HG03280 (cell line): ENCODE measurements at regions not wholly inside any gene's neighbourhood (a gene's known extent, or its start where the extent isn't known, plus 50 kb on each side); places are given as distances from the start of the nearest gene placed in this dataset.
"Not testable (repeated sequence)": the region's sequence is repeated elsewhere in the genome, so short reads cannot be mapped to it uniquely, and the experiment has no call there.

Source experiments
- ATAC-seq: cut with Tn5 transposase; IDR thresholded peaks from one replicate; pipeline ENCODE4 v1.9.1; 2021; ENCODE audit warnings: mild to moderate bottlenecking, moderate library complexity; ENCODE audit not compliant: unreplicated experiment

DNA sequence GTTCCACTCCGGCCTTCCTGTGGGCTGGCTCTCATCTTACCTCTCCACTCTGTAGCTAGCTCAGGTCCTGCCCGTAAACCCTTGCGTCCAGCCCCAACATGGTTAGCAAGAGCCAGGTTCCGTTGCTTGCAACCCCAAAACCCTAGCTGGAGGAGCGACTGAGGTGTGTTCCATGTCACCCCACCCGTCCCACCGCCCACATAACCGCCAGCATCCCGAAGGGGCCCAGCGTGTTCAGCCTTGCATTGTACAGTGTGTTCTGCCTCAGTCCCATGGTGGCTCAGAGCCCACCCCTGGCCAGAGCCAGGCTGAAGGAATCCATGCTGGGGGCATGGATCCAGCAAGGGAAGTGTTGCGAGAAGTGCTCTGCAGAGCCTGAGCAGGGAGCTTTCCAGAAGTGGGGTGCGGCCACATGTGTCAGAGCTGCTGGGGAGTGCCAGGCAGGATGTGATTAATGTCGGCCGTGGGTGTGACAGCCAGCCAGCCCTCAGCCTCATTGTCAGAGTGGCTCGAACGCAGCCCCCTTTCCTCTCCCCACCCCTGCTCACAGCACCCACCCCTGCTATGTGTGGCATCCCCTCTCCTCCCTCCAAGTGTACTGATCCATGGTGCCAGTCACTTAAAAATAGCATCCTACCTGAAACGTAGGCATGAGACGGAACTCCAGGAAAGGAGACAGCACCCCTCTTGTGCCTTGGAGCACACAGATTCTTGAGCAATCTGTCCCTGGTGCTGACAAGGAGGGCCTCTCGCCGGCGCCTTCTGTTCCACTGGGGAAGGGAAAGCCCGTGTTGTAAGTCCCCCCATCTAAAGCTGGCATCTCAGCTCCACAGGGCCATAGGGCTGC lies 158.9 kb downstream of the OR4M2 start:
- not testable (repeated sequence) for ATAC-seq

DNA sequence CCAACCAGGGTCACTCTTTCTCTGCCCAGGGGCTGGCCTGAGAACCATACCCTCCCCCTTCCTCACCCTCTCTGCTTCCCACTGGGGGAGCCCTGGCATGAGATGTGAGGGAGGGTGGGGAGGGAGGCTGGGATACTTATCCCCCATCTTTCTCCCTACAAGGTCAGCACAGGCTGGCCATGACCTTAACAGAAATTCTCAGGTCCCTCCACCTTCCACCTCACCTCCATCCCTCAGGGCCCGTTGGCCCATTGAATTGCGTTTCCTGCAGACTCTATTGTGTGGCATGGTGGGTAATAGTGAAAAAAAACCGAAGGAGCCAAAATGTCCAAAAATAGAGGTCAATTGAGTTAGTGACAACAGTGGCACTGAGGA lies 159.5 kb downstream of the OR4M2 start:
- ATAC-seq = no peak

DNA sequence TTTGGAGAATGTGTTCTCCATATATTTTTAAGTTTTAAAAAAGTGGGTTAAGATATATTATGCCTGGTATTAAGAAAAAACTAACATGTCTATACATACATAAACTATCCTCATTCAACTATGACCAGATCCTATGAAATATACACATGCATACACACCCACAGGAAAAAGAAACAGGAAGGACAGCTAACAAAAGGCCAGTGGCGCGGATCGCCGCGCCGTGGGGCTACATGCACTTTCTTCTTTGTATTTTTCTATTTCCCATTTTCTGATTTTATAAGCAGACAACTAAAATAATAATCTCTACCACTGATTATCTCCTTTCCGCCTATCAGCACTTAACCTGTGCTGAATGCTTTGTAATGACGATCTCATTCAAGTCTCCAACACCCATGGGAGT lies 160.1 kb downstream of the OR4M2 start:
- ATAC-seq = no peak

DNA sequence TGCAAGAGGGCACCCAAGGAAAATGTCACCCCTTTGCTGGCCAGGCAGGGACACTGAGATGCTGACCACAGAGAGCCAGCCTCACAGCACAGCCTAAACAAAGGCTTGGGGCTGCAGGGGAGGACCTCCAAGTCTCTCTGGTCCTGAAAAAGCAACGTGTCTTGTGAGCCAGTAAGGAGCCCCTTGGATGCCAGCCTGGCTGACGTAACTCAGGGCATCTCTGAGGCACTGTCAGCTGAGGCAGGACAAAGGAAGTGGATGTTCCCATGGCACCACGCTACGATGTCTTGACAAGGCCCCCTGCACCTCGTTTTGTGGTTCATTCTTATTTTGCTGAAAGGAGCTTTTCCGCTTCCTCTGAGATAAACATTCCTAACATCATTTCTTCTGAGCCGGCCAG lies 160.7 kb downstream of the OR4M2 start:
- no peak for ATAC-seq

DNA sequence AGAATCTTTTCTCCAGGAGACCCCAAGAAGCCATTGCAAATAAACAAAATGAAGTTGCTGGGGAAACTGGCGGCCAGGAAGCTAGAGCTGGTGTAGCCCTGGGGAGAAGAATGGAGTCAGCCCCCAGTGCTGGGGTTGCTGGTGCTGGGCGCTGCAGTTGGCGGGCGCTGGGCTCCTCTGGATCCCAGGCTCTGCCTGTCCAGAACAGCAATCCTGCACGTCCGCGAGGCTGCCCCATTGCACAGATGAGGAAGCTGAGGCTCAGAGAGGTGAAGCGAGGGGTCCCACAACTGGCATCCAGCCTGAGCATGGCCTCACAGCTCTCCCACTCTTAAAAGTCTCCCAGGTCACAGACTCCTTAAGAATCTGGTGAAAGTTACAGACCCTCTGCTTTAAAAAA lies 161.1 kb downstream of the OR4M2 start:
- ATAC-seq = no peak

DNA sequence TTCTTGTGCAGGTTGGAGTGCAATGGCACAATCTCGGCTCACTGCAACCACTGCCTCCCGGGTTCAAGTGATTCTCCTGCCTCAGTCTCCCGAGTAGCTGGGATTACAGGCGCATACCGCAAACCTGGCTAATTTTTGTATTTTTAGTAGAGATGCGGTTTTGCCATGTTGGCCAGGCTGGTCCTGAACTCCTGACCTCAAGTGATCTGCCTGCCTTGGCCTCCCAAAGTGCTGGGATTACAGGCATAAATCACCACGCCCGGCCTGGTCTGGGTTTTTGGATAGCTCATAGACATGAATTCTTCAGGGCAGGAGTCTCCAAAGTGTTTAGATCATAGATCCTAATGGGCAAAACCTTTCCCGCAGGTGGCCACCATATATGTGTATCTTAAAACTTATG lies 162.0 kb downstream of the OR4M2 start:
- not testable (repeated sequence) for ATAC-seq

DNA sequence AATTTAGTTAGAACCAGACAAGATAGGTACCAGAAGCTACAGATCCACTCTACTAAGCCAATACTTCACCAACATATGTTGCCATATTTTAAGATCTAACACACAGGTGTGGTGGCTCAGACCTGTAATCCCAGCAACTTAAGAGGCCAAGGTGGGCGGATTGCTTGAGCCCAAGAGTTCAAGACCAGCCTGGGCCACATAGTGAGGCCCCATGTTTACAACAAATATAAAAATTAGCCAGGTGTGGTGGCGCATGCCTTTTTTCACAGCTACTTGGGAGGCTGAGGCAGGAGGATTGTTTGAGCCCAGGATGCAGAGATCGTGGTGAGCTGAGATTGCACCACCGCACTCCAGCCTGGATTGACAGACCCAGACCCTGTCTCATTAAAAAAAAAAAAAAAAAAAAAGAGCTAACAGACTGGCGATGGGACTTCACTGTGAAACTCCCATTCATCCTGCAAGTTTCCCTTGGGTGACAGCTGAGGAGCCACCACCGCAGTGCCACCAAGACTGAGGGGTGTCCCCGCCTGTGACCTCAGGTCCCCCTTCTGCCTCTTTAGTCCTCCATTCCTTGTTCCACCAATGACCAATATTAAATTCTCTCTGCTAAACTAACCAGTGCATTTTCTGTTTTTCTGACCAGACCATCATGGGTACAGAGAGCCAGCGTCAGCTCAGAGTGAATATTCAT lies 163.3 kb downstream of the OR4M2 start:
- no peak for ATAC-seq

DNA sequence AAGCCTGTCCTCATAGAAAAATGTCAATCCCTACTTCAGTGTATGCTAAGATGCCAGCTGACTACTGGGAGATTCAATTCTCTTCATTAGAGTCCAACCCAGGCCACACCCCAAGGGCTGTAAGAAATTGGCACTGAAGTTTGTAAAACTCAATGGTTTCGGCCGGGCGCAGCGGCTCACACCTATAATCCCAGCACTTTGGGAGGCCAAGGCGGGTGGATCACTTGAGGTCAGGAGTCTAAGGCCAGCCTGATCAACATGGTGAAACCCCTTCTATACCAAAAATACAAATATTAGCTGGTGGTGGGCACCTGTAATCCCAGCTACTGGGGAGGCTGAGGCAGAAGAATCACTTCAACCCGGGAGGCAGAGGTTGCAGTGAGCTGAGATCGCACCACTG lies 169.2 kb downstream of the OR4M2 start:
- ATAC-seq = not testable (repeated sequence)

DNA sequence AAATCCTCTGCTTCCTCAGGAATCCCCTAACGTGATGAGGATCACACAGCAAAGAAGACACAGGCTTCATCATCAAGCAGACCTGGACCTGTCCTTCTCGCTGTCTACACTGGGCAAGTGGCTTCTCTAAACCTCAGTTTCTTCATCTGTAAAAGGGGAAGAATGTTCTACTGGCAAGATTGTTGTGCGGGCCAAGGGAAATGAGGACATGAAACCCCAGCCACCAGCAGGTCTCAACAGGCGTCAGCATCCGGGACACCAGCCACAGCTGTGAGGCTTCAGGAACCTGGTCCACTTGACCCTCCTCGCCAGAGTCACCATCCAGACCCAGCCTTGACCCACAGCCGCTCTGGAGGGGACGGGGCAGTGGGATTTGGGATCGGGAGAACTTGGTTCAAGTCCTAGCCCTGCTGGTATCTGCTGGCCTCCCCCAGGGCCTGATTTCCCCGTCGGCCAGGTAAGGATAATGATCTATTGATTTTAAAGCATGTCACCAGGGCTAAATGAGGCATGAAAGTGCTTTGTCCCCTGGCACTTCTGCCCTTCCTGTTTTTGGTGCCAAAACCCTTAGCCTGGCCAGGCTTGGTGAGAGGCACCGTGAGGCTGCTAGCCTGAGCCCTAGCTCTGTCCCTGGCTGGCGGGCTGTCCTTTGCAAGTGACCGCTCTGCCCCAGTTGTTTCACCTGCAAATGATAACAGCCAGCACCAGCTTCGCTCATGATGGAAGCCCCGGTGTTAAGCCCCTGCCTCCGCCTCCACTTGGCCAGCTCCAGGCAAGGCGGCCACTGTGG lies 170.4 kb downstream of the OR4M2 start:
- peak; percentile 35 for ATAC-seq

DNA sequence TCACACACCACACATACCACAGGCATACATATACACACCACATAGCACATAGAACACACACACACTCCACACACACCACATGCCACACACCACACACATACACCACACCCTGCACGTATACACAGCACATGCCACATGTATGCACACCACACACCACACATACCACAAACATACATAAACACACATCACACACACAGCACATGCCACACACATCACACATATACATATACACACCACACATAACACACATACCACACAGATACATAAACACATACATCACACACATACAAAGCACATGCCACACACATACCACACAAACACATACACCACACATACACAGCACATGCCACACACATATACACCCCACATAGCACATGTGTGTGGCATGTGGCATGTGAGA lies 171.1 kb downstream of the OR4M2 start:
- ATAC-seq = no peak

DNA sequence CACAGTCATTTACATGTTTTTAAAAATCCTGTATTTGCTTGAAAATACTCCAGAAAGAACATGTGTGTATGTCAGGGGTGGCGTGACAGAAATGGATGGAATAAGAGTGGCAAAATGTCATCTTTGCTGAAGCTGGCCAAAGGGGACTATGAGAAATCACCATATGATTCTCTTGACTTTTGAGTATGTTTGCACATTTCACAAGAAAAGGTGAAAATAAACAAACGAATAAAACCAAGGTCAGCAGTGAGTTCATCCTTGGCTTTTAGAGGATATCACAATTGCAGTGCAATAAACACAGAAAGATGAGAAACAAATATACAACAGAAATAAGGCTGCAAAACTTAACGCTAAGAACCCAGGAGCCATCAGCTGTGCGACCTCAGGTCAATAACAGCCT lies 171.7 kb downstream of the OR4M2 start:
- not testable (repeated sequence) for ATAC-seq

DNA sequence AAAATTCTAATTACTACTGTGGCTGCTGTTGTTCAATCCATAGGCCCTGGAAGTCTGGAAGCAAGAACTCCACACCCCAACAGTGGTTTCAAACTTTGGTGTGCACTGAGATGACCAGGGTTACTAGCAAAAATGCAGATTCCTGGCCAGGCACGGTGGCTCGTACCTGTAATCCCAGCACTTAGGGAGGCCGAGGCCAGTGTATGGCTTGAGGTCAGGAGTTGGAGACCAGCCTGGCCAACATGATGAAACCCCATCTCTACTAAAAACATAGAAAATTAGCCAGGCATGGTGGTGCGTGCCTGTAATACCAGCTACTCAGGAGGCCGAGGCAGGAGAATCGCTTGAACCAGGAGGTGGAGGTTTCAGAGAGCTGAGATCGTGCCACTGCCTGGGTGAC lies 172.2 kb downstream of the OR4M2 start:
- not testable (repeated sequence) for ATAC-seq

DNA sequence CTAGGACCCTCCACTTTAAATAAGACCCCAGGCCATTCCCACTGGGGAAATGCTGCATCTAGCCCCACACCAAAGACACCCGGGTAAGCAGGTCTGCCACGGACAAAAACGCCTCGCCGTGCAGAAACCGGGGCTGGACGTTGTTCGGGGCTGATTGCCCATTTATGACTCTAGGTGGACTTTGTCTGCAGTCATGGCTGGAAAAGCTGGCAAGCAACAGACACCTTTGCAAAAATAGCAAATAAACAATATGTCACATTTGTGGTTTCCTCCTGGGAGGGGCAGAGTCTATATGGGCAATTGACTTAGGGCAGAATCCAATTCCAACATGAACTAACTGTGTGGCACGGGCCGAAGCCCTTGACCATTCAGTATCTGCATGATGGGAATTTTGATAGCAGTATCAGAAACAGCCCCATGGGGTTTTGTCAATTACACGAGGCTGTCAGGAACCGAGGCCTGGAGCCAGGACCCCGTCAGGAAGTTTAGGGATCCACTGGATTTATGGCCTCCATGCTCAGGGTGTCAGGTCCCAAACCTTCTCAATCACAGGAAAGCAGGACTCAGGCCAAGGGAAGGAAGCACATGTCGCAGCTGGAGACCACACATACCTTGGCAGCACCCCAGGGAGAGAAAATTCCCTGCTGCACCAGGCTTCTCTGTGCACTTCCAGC lies 172.8 kb downstream of the OR4M2 start:
- not testable (repeated sequence) for ATAC-seq

DNA sequence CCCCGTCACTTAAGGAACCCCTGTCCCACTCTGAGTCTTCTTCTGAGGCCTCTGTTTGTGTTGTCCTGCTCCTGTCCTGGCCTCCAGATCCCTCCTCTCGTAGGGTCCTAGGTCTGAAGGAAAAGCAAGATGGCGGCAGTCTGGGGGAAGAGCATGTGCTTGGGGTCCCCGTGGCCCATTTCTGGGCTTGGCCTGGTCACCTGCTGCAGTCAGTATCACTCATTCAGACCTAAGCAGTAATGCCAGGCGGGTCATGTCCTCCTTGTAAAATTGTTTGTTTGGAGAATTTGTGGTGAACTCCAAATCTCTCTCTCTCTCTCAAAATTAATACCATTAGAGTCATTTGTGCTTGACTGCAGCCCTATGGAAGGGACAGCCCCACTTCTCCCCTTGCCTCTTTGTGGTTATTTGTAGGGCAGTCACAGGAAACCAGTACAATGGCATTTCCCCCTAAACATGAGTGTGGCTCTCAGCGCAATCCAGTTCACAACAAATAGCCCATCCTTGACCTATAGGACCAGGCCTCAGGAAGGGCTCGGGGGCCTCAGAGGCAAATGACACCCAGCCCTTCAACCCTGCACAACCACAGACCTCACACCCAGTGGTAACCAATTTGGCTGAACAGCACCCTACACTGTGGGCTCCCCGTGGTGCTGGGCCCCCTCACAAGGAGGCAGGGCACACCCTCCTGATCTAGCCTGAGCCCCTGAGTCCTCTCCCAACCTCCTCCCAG lies 173.5 kb downstream of the OR4M2 start:
- peak; percentile 59 for ATAC-seq

DNA sequence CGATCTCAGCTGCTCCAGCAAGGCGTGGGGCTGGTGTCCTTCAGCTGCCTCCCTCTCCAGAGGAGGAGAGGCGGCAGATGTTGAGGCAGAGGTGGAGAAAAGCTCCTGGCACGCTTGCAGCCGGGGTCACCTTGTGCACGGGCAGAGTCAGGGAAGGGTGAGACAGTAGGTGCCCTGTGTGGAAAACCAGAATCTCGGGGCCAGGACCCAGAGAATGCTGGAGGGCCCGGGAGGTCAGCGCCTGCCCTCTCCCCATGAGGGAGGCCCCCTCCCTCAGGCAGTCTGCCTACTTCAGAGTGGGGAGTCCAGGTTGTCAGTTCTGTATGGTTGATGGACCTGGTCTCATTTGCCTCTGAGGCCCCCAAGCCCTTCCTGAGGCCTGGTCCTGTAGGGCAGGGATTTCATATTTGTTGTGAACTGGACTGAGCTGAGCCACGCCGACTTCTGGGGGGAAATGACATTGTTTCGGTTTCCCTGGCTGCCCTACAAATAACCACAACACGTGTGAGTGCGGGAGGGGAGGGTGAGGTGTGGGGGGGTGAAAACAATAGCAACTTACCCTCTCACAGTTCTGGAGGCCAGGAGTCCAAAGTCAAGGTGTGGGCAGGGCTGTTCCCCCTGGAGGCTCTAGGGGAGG lies 174.2 kb downstream of the OR4M2 start:
- peak; percentile 43 for ATAC-seq

DNA sequence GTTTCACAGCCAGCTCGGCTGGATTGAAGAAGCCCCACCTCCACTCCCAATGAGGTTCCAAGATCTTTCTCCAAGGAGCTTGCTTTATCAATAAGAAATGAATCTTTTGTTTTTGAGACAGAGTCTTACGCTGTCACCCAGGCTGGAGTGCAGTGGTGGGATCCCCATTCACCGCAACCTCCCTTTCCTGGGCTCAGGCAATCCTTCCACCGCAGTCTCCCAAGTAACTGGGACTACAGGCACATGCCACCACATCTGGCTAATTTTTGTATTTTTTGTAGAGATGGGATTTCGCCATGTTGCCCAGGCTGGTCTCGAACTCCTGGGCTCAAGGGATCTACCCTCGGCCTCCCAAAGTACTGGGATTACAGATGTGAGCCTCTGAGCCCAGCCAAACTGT lies 175.3 kb downstream of the OR4M2 start:
- ATAC-seq = not testable (repeated sequence)

DNA sequence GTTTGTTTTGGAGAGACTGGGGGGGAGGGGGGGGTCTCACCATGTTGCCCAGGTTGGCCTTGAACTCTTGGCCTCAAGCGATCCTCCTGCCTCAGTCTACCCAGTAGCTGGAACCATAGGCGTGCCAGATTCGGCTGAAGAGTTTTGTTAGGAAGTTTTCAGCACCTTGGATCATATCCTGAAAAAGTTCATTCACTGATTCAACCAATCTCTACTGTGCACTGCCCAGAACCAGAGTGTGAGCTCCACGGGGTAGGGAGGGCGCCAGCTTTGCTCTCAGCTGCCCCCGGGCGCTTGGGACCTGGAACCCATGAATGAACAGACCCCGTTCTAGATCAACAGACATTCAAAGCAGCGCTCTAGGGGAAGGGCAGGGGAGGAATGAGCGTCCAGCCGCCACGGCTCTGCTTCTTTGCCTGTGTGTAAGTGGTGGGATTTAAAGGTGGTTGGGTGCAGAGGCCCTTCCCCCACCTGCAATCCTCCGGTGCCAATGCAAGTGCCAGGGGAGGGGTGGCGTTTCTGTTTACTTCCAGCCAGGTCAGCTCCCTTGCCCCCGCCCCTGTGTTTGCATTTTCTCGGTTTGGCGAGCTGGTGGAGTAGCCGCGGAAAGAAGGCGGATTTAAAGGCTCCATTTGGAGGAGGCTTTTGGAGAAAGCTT lies 176.2 kb downstream of the OR4M2 start:
- ATAC-seq = not testable (repeated sequence)

DNA sequence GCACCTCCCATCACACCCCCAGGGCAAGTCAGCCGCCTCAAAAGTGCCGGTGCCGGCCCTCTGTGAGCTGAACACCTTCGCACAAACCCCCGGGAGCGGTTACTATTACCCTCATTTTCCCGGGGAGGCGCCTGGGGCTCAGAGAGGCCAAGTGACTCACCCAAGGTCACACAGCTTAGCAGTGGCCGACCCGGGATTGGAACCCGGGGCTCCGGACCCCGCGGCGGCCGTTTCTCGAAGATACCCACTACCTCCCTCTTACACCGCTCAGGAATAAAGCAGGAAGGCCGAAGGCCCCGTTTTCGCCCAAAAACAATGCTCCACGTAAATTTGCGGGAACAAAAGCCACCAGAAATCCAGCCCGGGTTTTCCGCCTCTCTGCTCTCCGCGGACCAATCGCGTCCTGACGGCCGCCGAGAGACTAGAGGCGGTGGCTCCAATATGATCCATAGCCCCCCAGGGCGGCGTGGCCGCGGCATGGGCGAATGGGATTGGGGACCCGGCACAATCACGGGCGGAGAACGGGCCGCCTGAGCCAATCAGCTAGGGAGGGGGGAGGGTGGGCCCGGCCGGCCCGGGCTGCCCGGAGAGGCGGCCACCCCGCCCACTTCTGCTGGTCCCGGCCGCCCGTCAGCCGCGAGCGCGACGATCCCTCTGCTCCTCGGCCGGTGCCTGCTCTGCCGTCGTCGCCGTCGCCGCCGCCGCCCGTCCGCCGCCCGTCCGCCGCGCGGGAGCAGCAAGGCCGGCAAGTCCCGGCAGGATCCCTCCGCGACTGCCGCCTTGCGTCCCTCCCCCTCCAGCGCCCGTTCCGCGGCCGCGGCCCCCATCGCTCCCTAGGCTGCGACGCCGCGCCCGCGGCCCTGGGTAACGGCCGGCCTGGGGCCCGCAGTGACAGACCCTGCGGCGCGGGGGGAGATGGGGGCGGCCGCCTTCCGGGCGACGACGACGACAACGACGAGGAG lies 177.0 kb downstream of the OR4M2 start:
- no peak for ATAC-seq
